GM12874 (cell line): ENCODE measurements at regions not wholly inside any gene's neighbourhood (a gene's known extent, or its start where the extent isn't known, plus 50 kb on each side); places are given as distances from the start of the nearest gene placed in this dataset.

Experiments
- CTCF ChIP-seq: IDR thresholded peaks from 2 replicates; pipeline ENCODE4 v1.5.1; 2011; ENCODE audit warnings: low read depth, mild to moderate bottlenecking, control low read depth, low read length, moderate library complexity; ENCODE audit not compliant: insufficient read depth

DNA sequence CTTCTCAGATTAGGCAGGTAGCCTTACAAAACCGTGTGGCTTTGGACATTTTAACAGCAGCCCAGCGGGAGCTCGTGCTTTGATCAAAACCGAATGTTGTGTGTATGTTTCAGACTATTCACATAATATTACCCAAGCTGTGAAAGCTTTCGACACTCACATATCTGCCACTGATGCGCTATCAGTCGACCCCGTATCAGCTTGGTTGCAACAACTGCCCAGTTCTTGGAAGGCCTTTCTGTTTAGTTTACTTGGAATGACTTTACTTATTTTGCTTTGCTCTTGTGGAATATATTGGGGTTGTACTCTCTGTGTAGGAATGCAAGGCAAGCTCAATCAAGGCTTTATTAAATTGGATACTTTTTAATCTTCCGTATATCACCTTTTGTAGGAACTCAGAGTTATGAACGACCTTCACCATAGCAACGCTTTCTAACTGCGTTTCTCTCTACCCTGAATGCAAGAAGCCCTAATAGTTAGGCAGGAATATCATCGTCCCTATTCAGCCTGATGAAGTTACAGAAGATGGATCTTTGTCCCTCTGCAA, 107.5 kb downstream of the GLUD2 start:
- no peak for TF ChIP-seq CTCF

GRCh38 chrX:121160987-121161386, 113.6 kb downstream of the GLUD2 start:
- TF ChIP-seq CTCF, result no peak

DNA sequence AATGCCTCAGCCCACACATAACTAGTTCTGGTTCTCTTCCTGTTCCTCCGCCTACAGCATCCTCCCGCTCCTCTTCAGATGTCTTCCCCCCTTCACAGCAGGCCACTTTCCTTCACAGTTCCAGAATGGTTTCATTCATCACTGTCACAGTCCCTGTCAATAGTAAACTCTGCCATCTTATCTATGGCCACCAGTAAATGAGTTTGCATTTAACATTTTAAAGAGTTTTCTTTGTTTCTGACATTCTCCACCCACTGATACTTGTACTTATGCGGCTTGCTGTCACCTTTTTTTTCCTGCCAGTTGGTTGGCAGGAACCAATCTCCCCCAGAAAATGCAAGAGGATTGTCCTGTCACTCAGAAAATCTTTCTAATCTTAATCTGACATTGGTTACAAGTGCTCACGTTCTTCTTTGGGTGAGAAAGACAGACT, 114.1 kb downstream of the GLUD2 start:
- no peak for TF ChIP-seq CTCF

GRCh38 chrX:121163443-121163842, 116.0 kb downstream of the GLUD2 start:
- no peak for TF ChIP-seq CTCF

DNA sequence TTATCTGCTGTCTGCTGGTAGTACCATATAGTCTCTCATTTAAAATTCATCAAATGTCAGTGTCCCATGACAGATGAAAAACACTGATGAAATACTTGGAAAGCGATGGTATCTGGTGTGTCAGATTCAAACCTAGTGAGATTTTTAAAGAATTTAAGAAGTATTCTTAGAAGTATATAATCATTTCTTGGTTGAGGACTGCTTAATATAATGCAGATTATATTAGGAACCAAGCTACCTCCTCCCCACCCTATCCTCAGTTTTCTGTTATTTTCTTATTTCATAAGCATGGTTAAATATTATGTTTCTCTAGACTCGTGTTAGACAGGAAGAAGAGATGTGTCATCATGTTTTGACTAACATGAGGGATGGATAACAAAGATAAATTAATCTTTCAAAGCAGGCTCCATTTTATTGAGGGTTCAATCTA, 118.5 kb downstream of the GLUD2 start:
- TF ChIP-seq CTCF, result no peak

GRCh38 chrX:121169099-121170035, 122.0 kb downstream of the GLUD2 start:
- TF ChIP-seq CTCF, result no peak

- TF ChIP-seq CTCF, result no peak
Measured at GRCh38 chrX:121172703-121173102, 125.3 kb downstream of the GLUD2 start.
